SU-DHL-6 (cell line): ENCODE measurements at regions not wholly inside any gene's neighbourhood (a gene's known extent, or its start where the extent isn't known, plus 50 kb on each side); places are given as distances from the start of the nearest gene placed in this dataset.
"Not testable (repeated sequence)": the region's sequence is repeated elsewhere in the genome, so short reads cannot be mapped to it uniquely, and the experiment has no call there.

Experiments
- EZH2phosphoT487 ChIP-seq: fragments of 200-600 bp; sonication (generic), shearing (Covaris generic); conservative IDR thresholded peaks from 2 replicates; pipeline ENCODE4 v1.6.1; 2018; ENCODE audit warnings: mild to moderate bottlenecking, antibody characterized with exemption, low read length, moderate library complexity, mixed read lengths
- TF ChIP-seq, protein P1 (sequence below): fragments of 200-600 bp; sonication (generic); IDR thresholded peaks from one replicate; pipeline ENCODE4 v1.5.1; 2017; ENCODE audit warnings: antibody characterized with exemption, mild to moderate bottlenecking, low read length, moderate library complexity; ENCODE audit not compliant: insufficient read depth, poor library complexity, severe bottlenecking

DNA sequence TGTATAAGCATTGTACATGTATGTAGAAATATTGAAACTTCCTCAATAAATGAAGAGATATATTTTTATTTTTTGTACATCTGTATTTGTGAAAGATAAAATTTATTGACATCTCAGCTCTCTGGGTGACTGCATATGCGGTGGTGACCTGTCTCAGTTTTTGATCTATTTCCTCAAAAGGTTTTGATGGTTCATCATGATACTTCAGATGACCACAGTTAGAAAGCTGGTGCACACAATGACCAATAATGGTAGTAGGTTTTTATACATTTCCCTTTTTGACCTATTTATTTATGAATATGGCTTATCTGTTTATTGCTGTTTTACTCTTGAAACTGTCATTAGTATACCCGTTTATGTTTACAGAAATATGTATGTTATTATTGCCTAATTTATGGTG lies 549.6 kb upstream of the CHD1 start:
- TF ChIP-seq, protein P1, sequence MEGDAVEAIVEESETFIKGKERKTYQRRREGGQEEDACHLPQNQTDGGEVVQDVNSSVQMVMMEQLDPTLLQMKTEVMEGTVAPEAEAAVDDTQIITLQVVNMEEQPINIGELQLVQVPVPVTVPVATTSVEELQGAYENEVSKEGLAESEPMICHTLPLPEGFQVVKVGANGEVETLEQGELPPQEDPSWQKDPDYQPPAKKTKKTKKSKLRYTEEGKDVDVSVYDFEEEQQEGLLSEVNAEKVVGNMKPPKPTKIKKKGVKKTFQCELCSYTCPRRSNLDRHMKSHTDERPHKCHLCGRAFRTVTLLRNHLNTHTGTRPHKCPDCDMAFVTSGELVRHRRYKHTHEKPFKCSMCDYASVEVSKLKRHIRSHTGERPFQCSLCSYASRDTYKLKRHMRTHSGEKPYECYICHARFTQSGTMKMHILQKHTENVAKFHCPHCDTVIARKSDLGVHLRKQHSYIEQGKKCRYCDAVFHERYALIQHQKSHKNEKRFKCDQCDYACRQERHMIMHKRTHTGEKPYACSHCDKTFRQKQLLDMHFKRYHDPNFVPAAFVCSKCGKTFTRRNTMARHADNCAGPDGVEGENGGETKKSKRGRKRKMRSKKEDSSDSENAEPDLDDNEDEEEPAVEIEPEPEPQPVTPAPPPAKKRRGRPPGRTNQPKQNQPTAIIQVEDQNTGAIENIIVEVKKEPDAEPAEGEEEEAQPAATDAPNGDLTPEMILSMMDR = not testable (repeated sequence)
- not testable (repeated sequence) for TF ChIP-seq EZH2phosphoT487
